ENCODE measurements at regions not wholly inside any gene's neighbourhood (a gene's known extent, or its start where the extent isn't known, plus 50 kb on each side); places are given as distances from the start of the nearest gene placed in this dataset.

DNA sequence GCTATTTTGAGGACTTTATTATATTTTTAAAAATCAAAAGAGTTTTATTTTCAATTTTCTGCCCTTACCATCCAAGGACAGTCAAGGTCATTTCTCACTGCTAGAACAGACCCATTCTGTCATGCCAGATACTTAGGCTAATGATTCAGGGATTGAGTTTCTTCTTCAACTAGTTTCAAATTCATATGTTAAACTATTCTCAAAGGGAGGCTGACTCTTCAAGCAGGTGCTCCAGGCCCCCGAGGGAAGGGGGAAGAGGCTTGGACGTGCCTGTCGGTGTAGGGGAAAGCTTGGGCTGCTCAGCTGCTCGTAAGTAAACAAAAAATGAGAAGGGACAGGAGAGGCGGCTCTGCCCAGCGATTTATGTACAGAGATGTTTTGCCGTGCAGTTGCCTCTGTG, 69.4 kb upstream of the MYLIP start:
- TF ChIP-seq POLR2A (IDR thresholded peaks at IDR 0.05; ENCODE audit: low read length) = no peak
- no peak for TF ChIP-seq GATA1 (IDR thresholded peaks at IDR 0.05; ENCODE audit: low read depth, low read length)
